C4-2B (cell line): ENCODE measurements at regions not wholly inside any gene's neighbourhood (a gene's known extent, or its start where the extent isn't known, plus 50 kb on each side); places are given as distances from the start of the nearest gene placed in this dataset.

Experiments used
- ZFX ChIP-seq: fragments of 450-650 bp; IDR thresholded peaks from 2 replicates; pipeline ENCODE4 v1.6.1; 2017
- TF ChIP-seq, protein P1 (sequence below): fragments of 450-650 bp; conservative IDR thresholded peaks from 2 replicates; pipeline ENCODE4 v1.5.1; 2017; ENCODE audit warnings: mild to moderate bottlenecking

DNA sequence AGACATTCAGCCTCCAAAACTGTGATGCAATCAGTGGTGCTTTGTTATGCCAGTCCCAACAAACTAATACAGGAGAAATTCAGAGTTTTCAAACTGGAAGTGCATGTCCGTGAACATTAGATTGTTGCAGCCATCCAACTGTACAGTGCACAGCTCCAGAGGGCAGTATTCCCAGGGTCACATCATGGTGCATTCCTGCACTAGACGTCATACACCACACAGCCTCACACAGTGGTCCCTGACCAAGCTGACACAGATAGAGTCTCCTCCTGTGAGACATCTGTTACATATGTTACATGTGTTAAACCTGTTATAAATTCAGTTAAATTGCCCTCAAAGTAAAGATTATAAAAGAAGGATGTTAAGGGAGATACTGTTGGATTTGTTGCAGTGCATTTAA, 209.0 kb downstream of the LRRN1 start:
- TF ChIP-seq, protein P1, sequence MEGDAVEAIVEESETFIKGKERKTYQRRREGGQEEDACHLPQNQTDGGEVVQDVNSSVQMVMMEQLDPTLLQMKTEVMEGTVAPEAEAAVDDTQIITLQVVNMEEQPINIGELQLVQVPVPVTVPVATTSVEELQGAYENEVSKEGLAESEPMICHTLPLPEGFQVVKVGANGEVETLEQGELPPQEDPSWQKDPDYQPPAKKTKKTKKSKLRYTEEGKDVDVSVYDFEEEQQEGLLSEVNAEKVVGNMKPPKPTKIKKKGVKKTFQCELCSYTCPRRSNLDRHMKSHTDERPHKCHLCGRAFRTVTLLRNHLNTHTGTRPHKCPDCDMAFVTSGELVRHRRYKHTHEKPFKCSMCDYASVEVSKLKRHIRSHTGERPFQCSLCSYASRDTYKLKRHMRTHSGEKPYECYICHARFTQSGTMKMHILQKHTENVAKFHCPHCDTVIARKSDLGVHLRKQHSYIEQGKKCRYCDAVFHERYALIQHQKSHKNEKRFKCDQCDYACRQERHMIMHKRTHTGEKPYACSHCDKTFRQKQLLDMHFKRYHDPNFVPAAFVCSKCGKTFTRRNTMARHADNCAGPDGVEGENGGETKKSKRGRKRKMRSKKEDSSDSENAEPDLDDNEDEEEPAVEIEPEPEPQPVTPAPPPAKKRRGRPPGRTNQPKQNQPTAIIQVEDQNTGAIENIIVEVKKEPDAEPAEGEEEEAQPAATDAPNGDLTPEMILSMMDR, result no peak
- no peak for TF ChIP-seq ZFX
